Upper lobe of right lung (tissue), 1 donor: ENCODE measurements at regions not wholly inside any gene's neighbourhood (a gene's known extent, or its start where the extent isn't known, plus 50 kb on each side); places are given as distances from the start of the nearest gene placed in this dataset.
"Not testable (repeated sequence)": the region's sequence is repeated elsewhere in the genome, so short reads cannot be mapped to it uniquely, and the experiment has no call there.

Experiments
- ATAC-seq: fragments of 200-7000 bp; cut with Tn5 transposase; one replicate; pipeline ENCODE4 v1.9.1; 2020; ENCODE audit warnings: mild to moderate bottlenecking, moderate library complexity
- DNase-seq: peaks from one replicate; pipeline ENCODE4 v3.0.0-alpha.2; 2020
- H3K27ac ChIP-seq: fragments of 200-600 bp; one replicate; pipeline ENCODE4 v1.8.0; 2022
- H3K27me3 ChIP-seq: fragments of 200-600 bp; one replicate; pipeline ENCODE4 v1.8.0; 2022; ENCODE audit warnings: mild to moderate bottlenecking
- H3K36me3 ChIP-seq: fragments of 200-600 bp; one replicate; pipeline ENCODE4 v1.8.0; 2022
- H3K4me1 ChIP-seq: fragments of 200-600 bp; one replicate; pipeline ENCODE4 v1.8.0; 2022
- H3K4me3 ChIP-seq: fragments of 200-600 bp; one replicate; pipeline ENCODE4 v1.8.0; 2022; ENCODE audit warnings: mild to moderate bottlenecking
- H3K9me3 ChIP-seq: fragments of 200-600 bp; one replicate; pipeline ENCODE4 v1.8.0; 2022
- intact Hi-C: fragments of 100-400 bp; cut with DNase I; formaldehyde crosslinking; loops from one replicate; pipeline ENCODE4 v1.11.0; 2022
- TF ChIP-seq, protein P1 (sequence below): fragments of 200-600 bp; IDR thresholded peaks from one replicate; pipeline ENCODE4 v1.8.0; 2022; ENCODE audit warnings: antibody characterized with exemption
- donor health status: DM: no; HTN: yes; CAD: no; lungs with severe emphysema.

DNA sequence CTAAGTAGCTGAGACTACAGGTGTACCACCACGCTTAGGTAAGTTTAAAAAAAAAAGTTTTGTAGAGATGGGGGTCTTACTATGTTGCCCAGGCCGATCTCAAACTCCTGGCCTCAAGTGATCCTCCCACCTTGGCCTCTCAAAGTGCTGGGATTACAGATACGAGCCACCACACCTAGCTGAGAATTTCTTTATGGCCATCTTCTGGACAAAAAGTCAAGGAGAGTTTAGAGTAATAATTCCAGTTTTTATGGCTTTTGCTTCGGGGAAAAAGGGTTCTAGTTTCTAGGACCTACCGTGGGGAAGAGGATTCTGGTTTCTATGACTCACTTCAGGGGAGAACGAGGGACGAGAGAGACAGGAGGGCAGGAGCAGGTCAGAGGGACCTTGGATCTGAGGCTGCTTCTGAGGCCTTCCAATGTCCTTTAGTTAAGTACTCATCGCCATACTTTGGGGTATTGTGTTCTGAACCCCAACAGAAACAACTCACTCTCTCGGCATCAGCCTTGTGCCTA lies 69.3 kb upstream of the IER3 start:
- H3K27ac ChIP-seq, result peak overlapping the region; percentile 12

DNA sequence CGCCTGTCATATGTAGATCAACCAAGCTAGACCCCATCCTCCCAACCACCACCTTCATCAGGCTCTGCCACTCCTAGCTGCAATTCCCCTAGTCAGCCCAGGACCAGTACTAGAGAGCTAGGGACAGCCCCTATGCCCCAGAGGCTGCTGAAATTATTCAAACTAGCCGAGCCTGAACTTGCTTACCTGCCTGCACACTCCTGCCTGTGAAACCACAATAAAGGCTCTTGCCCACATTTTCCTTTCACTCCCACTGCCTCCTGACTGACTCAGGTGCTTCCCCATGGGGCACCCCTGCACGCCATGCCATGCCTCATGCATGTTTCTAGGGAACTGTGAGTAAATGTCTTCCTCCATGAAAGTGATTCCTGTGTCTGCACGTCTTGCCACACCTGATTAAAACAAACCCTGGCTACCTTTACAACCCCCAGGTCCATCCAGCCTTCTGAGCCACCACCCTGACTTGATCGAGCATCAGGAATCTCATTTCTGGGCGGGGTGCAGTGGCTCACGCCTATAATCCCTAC lies 66.5 kb upstream of the IER3 start:
- no peak overlapping the region for H3K4me3 ChIP-seq
- H3K27ac ChIP-seq, result no peak overlapping the region
- ATAC-seq, result no peak
- DNase-seq, result no peak
- intact Hi-C loops, result no loop called here
- no peaks in the 10 kb centered on the region for H3K36me3 ChIP-seq
- TF ChIP-seq, protein P1, sequence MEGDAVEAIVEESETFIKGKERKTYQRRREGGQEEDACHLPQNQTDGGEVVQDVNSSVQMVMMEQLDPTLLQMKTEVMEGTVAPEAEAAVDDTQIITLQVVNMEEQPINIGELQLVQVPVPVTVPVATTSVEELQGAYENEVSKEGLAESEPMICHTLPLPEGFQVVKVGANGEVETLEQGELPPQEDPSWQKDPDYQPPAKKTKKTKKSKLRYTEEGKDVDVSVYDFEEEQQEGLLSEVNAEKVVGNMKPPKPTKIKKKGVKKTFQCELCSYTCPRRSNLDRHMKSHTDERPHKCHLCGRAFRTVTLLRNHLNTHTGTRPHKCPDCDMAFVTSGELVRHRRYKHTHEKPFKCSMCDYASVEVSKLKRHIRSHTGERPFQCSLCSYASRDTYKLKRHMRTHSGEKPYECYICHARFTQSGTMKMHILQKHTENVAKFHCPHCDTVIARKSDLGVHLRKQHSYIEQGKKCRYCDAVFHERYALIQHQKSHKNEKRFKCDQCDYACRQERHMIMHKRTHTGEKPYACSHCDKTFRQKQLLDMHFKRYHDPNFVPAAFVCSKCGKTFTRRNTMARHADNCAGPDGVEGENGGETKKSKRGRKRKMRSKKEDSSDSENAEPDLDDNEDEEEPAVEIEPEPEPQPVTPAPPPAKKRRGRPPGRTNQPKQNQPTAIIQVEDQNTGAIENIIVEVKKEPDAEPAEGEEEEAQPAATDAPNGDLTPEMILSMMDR, result no peak
- no peaks in the 10 kb centered on the region for H3K9me3 ChIP-seq
- peaks cover 18% of the 10 kb centered on the region for H3K4me1 ChIP-seq
- H3K27me3 ChIP-seq, result no peaks in the 10 kb centered on the region

More for the DNA sequence above, 69.3 kb upstream of the IER3 start:
- intact Hi-C loops, result no loop called here
- Histone ChIP-seq H3K9me3 (no peaks in the 10 kb centered on the region), H3K4me3 (no peak overlapping the region), H3K27me3 (no peaks in the 10 kb centered on the region), H3K4me1 (peaks cover 18% of the 10 kb centered on the region), H3K36me3 (no peaks in the 10 kb centered on the region)
- DNase-seq, result no peak
- TF ChIP-seq, protein P1, result no peak
- ATAC-seq, result no peak

DNA sequence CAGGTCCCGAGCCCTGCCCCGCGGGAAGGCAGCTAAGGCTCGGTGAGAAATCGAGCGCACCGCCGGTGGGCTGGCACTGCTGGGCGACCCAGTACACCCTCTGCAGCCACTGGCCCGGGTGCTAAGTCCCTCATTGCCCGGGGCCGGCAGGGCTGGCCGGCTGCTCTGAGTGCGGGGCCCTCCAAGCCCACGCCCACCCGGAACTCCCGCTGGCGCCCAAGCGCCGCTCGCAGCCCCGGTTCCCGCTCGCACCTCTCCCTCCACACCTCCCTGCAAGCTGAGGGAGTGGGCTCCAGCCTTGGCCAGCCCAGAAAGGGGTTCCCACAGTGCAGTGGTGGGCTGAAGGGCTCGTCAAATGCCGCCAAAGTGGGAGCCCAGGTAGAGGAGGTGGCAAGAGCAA lies 63.2 kb upstream of the IER3 start:
- H3K36me3 ChIP-seq, intact Hi-C loops, H3K27me3 ChIP-seq, ATAC-seq, H3K4me1 ChIP-seq, H3K9me3 ChIP-seq, H3K27ac ChIP-seq, H3K4me3 ChIP-seq, DNase-seq: not testable (repeated sequence)

DNA sequence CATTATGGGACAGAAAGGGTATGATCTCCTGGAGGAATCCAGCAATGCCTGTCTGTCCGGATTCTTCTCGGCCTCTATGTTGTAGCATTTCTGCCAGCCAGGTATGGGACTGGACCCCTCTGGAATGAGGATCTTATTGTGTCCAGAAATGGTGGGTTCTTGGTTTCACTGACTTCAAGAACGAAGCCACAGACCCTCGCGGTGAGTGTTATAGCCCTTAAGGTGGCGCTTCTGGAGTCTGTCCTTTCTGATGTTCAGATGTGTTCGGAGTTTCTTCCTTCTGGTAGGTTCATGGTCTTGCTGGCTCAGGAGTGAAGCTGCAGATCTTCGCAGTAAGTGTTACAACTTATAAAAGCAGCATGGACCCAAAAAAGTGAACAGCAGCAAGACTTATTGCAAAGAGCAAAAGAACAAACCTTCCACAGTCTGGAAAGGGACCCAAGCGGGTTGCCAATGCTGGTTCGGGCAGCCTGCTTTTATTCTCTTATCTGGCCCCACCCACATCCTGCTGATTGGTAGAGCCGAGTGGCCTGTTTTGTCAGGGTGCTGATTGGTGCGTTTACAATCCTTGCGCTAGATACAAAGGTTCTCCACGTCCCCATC lies 62.3 kb upstream of the IER3 start:
- TF ChIP-seq, protein P1, result no peak
- DNase-seq, result no peak
- H3K4me1 ChIP-seq, result no peaks in the 10 kb centered on the region
- ATAC-seq, result no peak
- no peaks in the 10 kb centered on the region for H3K27me3 ChIP-seq
- no peak overlapping the region for H3K27ac ChIP-seq
- no peak overlapping the region for H3K4me3 ChIP-seq
- no peaks in the 10 kb centered on the region for H3K9me3 ChIP-seq
- no peaks in the 10 kb centered on the region for H3K36me3 ChIP-seq
- intact Hi-C loops, result no loop called here

DNA sequence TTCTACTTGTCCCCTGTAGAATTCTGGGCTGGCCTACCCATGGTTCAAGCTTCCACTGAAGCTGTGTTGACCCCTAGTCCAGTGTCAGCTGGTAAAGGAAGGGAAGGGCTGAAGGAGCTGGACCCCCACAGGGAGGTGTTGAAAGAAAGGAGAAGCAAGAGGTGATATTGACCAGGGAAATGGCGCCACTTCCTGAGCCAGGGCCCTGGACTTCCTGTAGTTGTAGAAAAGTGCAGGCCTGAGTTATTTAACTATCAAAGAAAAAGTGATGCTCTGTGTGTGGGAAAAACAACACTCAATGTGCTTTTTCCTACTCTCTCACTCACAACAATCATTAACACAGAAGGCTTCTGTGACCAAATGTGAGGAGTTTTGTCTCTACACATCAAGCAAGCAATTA lies 60.0 kb upstream of the IER3 start:
- Histone ChIP-seq H3K27ac (no peak overlapping the region), H3K9me3 (no peaks in the 10 kb centered on the region), H3K4me3 (no peak overlapping the region), H3K4me1 (no peaks in the 10 kb centered on the region), H3K36me3 (no peaks in the 10 kb centered on the region), H3K27me3 (no peaks in the 10 kb centered on the region)
- intact Hi-C loops, result no loop called here
- DNase-seq, result no peak
- TF ChIP-seq, protein P1, result no peak
- ATAC-seq, result no peak

DNA sequence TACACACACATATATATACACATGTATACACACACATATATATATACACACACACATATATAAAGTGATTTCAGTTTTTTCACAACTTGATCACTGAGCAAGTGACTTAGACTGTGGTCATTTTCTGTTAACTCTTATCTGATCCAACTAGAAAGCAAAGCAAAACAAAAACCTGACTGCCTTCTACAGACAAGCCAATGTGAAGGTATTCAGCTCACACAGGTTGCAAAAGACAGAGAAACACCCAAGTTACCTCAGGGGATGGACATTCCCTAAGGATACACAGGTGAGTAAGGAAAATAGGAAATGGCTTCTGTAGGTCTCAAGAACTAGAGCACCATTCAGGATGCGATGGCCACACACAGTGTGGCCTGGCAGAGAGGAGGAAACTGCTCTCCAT lies 58.4 kb upstream of the IER3 start:
- intact Hi-C loops, result no loop called here

More for the DNA sequence above, 58.4 kb upstream of the IER3 start:
- Histone ChIP-seq H3K9me3 (no peaks in the 10 kb centered on the region), H3K27ac (no peak overlapping the region), H3K4me3 (no peak overlapping the region), H3K4me1 (no peaks in the 10 kb centered on the region), H3K27me3 (no peaks in the 10 kb centered on the region), H3K36me3 (no peaks in the 10 kb centered on the region)
- no peak for ATAC-seq
- no peak for DNase-seq
- TF ChIP-seq, protein P1, result no peak
